CD4-positive, alpha-beta memory T cell (primary cell): ENCODE measurements at regions not wholly inside any gene's neighbourhood (a gene's known extent, or its start where the extent isn't known, plus 50 kb on each side); places are given as distances from the start of the nearest gene placed in this dataset.

Experiments used
- CTCF ChIA-PET: fragments of 350-600 bp; sonication (Branson Sonifier 250); formaldehyde crosslinking; loops from one replicate; lab custom pipeline; 2021; ENCODE audit warnings: inconsistent platforms; ENCODE audit not compliant: partially characterized antibody; lab: Charles Lee
- POLR2A ChIA-PET: fragments of 350-600 bp; sonication (Branson Sonifier 250); formaldehyde crosslinking; loops from one replicate; lab custom pipeline; 2021; ENCODE audit not compliant: partially characterized antibody; lab: Charles Lee
- DNase-seq, 5 donors: peaks; one replicate each; pipeline versions ENCODE4 v3.0.0 to v3.0.0-alpha.2; 2020 to 2022; ENCODE audit warnings: mixed read lengths in 1 of 5
- H3K27ac ChIP-seq: one replicate; pipeline ENCODE4 v1.7.0; 2013; ENCODE audit warnings: low read depth, low read length
- H3K27me3 ChIP-seq: 2 replicates; pipeline ENCODE4 v1.7.0; 2013; ENCODE audit warnings: mild to moderate bottlenecking, low read length, moderate library complexity; ENCODE audit not compliant: insufficient read depth
- H3K36me3 ChIP-seq: 2 replicates; pipeline ENCODE4 v1.7.0; 2013; ENCODE audit warnings: mild to moderate bottlenecking, low read length, moderate library complexity; ENCODE audit not compliant: insufficient read depth
- H3K4me1 ChIP-seq: 2 replicates; pipeline ENCODE4 v1.7.0; 2013; ENCODE audit warnings: mild to moderate bottlenecking, low read length, moderate library complexity; ENCODE audit not compliant: insufficient read depth
- H3K4me3 ChIP-seq, 2 donors: one replicate each; pipeline ENCODE4 v1.7.0; 2013; ENCODE audit warnings: low read length in 2 of 2, mild to moderate bottlenecking in 1 of 2
- H3K9me3 ChIP-seq, 2 donors: one replicate each; pipeline ENCODE4 v1.7.0; 2013; ENCODE audit warnings: low read length in 2 of 2, control low read depth in 1 of 2; ENCODE audit not compliant: control insufficient read depth in 1 of 2
- H3K27ac Mint-ChIP-seq, 7 donors: one replicate each; pipeline ENCODE4 v1.8.0; 2020 to 2021; ENCODE audit warnings: mixed read lengths in 7 of 7, mild to moderate bottlenecking in 6 of 7, inconsistent platforms in 3 of 7, moderate library complexity in 3 of 7
- H3K27me3 Mint-ChIP-seq, 2 donors: one replicate each; pipeline ENCODE4 v1.8.0; 2020 to 2021; ENCODE audit warnings: mixed read lengths in 2 of 2
- H3K36me3 Mint-ChIP-seq, 2 donors: one replicate each; pipeline ENCODE4 v1.8.0; 2020 to 2021; ENCODE audit warnings: mixed read lengths in 2 of 2, inconsistent platforms in 1 of 2, mild to moderate bottlenecking in 1 of 2
- H3K4me1 Mint-ChIP-seq, 4 donors: one replicate each; pipeline ENCODE4 v1.8.0; 2020 to 2021; ENCODE audit warnings: mixed read lengths in 4 of 4, mild to moderate bottlenecking in 1 of 4
- H3K4me3 Mint-ChIP-seq, 8 donors: one replicate each; pipeline ENCODE4 v1.8.0; 2020 to 2021; ENCODE audit warnings: mixed read lengths in 8 of 8, mild to moderate bottlenecking in 7 of 8, moderate library complexity in 6 of 8, inconsistent platforms in 3 of 8
- H3K9me3 Mint-ChIP-seq, 8 donors: one replicate each; pipeline ENCODE4 v1.8.0; 2020 to 2021; ENCODE audit warnings: mixed read lengths in 8 of 8, mild to moderate bottlenecking in 5 of 8, inconsistent platforms in 3 of 8, moderate library complexity in 1 of 8
- intact Hi-C: fragments of 100-400 bp; cut with micrococcal nuclease; formaldehyde crosslinking; loops from one replicate; pipeline ENCODE4 v1.15.1; 2023

DNA sequence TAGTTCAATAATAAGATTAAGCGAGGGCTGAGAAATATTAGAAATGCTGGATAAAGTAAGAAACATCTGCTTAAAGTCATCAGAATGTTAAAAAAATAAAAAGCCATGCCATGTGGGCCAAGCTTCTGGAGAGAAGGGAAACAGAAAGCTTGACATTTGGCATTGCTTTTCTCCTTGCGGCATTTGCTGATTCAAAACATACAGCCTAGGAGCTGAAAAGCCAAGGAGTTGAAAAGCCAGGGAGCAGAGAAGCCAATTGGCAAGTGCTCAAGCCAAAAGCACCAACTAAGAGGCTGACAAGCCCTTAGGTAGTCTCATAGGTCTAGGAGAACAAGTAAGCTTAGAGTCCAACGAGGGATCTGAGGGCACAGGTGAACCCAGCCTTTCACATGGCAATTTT is 754.3 kb downstream of the TLE4 start:
- H3K9me3 Mint-ChIP-seq: peaks cover 0 to 6% (median 2%) of the 10 kb centered on the region in 8 donors
- no peak overlapping the region for H3K4me3 Mint-ChIP-seq
- no peak for DNase-seq
- H3K27ac Mint-ChIP-seq: no peak overlapping the region
- POLR2A ChIA-PET: no interaction called here
- intact Hi-C loops: no loop called here
- Histone ChIP-seq H3K27ac (no peak overlapping the region), H3K4me3 (no peak overlapping the region), H3K36me3 (no peaks in the 10 kb centered on the region), H3K9me3 (no peaks in the 10 kb centered on the region), H3K4me1 (no peaks in the 10 kb centered on the region), H3K27me3 (no peaks in the 10 kb centered on the region)
- no peaks in the 10 kb centered on the region for H3K4me1 Mint-ChIP-seq
- H3K27me3 Mint-ChIP-seq: no peaks in the 10 kb centered on the region
- CTCF ChIA-PET: no interaction called here
- H3K36me3 Mint-ChIP-seq: no peaks in the 10 kb centered on the region

DNA sequence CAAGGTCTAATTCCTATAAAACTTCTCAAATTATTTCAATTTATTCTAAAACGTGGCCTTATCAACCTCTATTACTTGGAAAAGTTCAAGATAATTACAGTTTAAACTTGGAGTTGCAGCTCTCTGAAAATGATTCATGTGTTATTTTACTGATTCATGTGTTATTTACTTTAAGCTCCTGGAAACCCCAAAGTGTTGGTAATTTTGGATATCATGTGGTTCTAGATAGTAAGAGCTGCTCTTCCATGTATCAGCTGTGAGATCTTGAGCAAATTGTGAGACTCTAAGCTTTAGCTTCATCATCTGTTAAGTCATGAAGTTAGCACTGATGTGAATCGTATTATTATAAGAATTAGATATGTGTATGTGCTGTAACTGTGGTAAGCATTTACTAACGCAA is 749.2 kb downstream of the TLE4 start:
- POLR2A ChIA-PET: no interaction called here

DNA sequence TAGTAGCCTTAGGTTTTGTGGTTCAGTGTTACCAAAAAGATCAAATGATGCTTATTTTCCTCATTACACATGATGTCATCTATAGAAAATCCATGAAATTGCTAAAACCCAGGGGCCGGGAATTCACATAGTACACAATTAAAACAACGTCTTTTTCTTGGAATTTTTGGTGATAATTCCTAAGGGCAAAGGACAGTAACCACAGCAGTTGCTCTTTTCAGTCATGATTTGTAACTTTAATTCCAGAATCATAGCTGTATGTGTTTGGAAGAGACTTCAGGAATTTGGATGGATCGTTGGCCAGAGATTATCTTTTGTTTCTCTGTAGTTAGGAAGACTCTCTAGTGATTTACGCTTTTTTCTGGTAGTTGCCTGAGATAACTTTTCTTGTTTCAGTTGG is 748.7 kb downstream of the TLE4 start:
- no peaks in the 10 kb centered on the region for H3K27me3 Mint-ChIP-seq
- H3K36me3 Mint-ChIP-seq: no peaks in the 10 kb centered on the region
- no peak overlapping the region for H3K4me3 Mint-ChIP-seq
- intact Hi-C loops: no loop called here
- Histone ChIP-seq H3K27ac (no peak overlapping the region), H3K9me3 (no peaks in the 10 kb centered on the region), H3K4me1 (no peaks in the 10 kb centered on the region), H3K27me3 (no peaks in the 10 kb centered on the region), H3K36me3 (no peaks in the 10 kb centered on the region), H3K4me3 (no peak overlapping the region)
- CTCF ChIA-PET: no interaction called here
- POLR2A ChIA-PET: no interaction called here
- H3K4me1 Mint-ChIP-seq: no peaks in the 10 kb centered on the region
- H3K9me3 Mint-ChIP-seq: peaks cover 0 to 3% (median 0%) of the 10 kb centered on the region in 8 donors
- DNase-seq: no peak
- no peak overlapping the region for H3K27ac Mint-ChIP-seq

More for the DNA sequence above, 749.2 kb downstream of the TLE4 start:
- H3K4me1 ChIP-seq: no peaks in the 10 kb centered on the region
- Mint-ChIP-seq H3K27ac (no peak overlapping the region), H3K4me3 (no peak overlapping the region), H3K36me3 (no peaks in the 10 kb centered on the region), H3K9me3 (no peaks in the 10 kb centered on the region), H3K4me1 (no peaks in the 10 kb centered on the region), H3K27me3 (no peaks in the 10 kb centered on the region)
- intact Hi-C loops: no loop called here
- H3K4me3 ChIP-seq: no peak overlapping the region
- DNase-seq: no peak
- no peaks in the 10 kb centered on the region for H3K9me3 ChIP-seq
- no peak overlapping the region for H3K27ac ChIP-seq
- no peaks in the 10 kb centered on the region for H3K27me3 ChIP-seq
- H3K36me3 ChIP-seq: no peaks in the 10 kb centered on the region
- CTCF ChIA-PET: no interaction called here

DNA sequence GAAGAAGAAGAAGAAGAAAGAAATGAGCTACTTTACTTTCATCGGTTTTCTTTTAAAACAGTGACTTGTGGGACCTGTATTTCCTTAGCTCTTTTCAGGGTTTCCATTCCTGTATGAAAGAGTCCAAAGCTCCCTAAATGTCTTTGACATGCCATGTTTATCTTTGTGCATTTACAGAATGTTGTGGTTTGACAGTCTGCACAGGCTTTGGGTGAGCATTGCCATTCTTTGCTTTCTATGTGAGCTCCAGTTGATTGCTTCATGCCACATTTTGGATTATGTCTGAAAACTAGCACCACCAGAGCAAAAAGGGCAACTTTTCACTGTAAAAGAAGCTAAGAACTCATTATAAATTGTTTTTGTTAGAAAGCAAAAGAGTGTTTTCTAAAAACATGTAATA is 733.4 kb downstream of the TLE4 start:
- no peaks in the 10 kb centered on the region for H3K27me3 ChIP-seq
- H3K4me1 ChIP-seq: no peaks in the 10 kb centered on the region
- H3K9me3 ChIP-seq: no peaks in the 10 kb centered on the region
- POLR2A ChIA-PET: no interaction called here
- H3K4me3 ChIP-seq: no peak overlapping the region
- Mint-ChIP-seq H3K27me3 (no peaks in the 10 kb centered on the region), H3K4me1 (no peaks in the 10 kb centered on the region), H3K4me3 (no peak overlapping the region), H3K36me3 (no peaks in the 10 kb centered on the region), H3K27ac (no peak overlapping the region), H3K9me3 (peaks cover 0 to 6% (median 2%) of the 10 kb centered on the region in 8 donors)
- H3K36me3 ChIP-seq: no peaks in the 10 kb centered on the region
- CTCF ChIA-PET: no interaction called here
- DNase-seq: no peak
- no peak overlapping the region for H3K27ac ChIP-seq
- intact Hi-C loops: no loop called here

DNA sequence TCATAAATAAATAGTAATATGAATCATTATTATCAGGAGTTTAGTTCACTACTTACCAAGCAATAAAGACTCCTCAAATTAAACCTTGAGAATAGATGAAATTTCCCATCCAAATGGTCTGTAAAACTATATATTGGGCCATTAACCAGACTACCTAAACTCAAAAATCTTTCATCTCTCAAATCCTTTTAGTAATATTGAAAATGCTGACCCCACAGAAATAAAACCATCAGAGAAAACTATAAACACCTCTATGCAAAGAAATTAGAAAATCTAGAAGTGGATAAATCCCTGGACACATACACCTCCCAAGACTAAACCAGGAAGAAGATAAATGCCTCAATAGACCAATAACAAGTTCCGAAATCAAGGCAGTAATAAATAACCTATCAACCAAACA is 723.2 kb downstream of the TLE4 start:
- H3K4me3 ChIP-seq: no peak overlapping the region
- no peaks in the 10 kb centered on the region for H3K9me3 ChIP-seq
- no peaks in the 10 kb centered on the region for H3K27me3 ChIP-seq
- Mint-ChIP-seq H3K27me3 (no peaks in the 10 kb centered on the region), H3K27ac (no peak overlapping the region), H3K4me1 (no peaks in the 10 kb centered on the region), H3K36me3 (no peaks in the 10 kb centered on the region), H3K9me3 (peaks cover 0 to 13% (median 5%) of the 10 kb centered on the region in 8 donors), H3K4me3 (no peak overlapping the region)
- no peaks in the 10 kb centered on the region for H3K4me1 ChIP-seq
- H3K27ac ChIP-seq: no peak overlapping the region
- H3K36me3 ChIP-seq: no peaks in the 10 kb centered on the region
- POLR2A ChIA-PET: no interaction called here
- intact Hi-C loops: no loop called here
- DNase-seq: no peak
- CTCF ChIA-PET: no interaction called here

DNA sequence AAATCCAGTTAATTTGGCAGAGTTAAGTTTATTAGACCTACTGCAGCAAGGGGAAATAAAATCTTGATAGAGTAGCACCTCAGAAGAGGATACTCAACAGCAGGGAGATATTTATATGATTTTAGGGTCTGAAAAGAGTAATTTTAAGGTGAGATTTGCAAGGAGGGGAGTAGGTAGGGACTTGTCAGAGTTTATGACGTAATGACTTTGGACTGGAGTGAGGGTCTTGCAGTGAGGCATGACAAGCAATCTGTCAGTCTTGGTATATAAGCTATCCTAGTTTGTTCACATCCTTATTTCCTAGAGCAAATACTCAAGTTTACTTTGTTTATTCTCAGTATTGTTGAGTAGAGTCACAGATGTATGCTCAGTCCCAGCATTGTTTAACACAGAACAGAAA is 722.6 kb downstream of the TLE4 start:
- Mint-ChIP-seq H3K27ac (no peak overlapping the region), H3K4me1 (no peaks in the 10 kb centered on the region), H3K27me3 (no peaks in the 10 kb centered on the region), H3K36me3 (no peaks in the 10 kb centered on the region), H3K4me3 (no peak overlapping the region), H3K9me3 (peaks cover 0 to 13% (median 6%) of the 10 kb centered on the region in 8 donors)
- Histone ChIP-seq H3K9me3 (no peaks in the 10 kb centered on the region), H3K36me3 (no peaks in the 10 kb centered on the region), H3K4me3 (no peak overlapping the region), H3K27ac (no peak overlapping the region), H3K27me3 (no peaks in the 10 kb centered on the region), H3K4me1 (no peaks in the 10 kb centered on the region)
- ChIA-PET CTCF (no interaction called here), POLR2A (no interaction called here)
- DNase-seq: no peak
- intact Hi-C loops: no loop called here

DNA sequence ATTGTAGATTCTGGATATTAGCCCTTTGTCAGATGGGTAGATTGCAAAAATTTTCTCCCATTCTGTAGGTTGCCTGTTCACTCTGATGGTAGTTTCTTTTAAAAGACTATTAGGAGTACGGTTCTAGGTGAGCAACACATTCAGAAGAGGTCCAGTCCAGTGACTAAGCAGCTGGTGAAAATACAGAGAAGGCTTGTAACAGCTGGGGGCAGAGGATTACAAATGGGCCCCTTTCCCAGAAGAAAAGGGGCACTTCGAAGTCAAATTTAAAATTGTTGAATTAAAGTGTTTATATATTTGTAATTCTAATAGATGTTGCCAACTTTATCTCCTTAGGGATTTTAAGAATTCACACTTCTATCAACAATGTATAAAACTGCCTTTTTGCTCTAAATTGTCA is 720.5 kb downstream of the TLE4 start:
- Mint-ChIP-seq H3K4me1 (no peaks in the 10 kb centered on the region), H3K27me3 (no peaks in the 10 kb centered on the region), H3K36me3 (no peaks in the 10 kb centered on the region), H3K27ac (no peak overlapping the region), H3K9me3 (peaks cover 0 to 8% (median 5%) of the 10 kb centered on the region in 8 donors), H3K4me3 (no peak overlapping the region)
- DNase-seq: no peak
- ChIA-PET POLR2A (no interaction called here), CTCF (no interaction called here)
- Histone ChIP-seq H3K4me3 (no peak overlapping the region), H3K9me3 (no peaks in the 10 kb centered on the region), H3K4me1 (no peaks in the 10 kb centered on the region), H3K27ac (no peak overlapping the region), H3K36me3 (no peaks in the 10 kb centered on the region), H3K27me3 (no peaks in the 10 kb centered on the region)
- intact Hi-C loops: no loop called here

DNA sequence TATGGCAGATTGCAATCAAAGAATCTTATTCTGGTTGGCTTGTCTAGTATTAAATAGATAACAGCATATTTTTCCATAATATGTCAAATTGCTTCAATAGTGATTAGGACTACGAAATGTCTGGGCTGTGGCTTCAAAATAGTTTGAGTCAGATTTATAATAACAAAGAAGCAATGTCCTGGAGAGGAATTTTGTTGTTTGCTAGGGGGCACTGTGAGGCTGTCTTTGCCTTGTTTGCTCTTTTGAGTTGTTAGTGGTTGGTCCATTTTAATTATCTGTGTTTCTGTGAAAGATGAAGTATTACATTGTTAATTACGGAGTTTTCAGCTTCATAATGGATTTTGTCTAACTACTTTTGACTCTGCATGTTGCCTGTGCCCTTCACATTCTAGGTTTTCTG is 713.6 kb downstream of the TLE4 start:
- Mint-ChIP-seq H3K9me3 (peaks cover 0 to 4% (median under 1%) of the 10 kb centered on the region in 8 donors), H3K27me3 (no peaks in the 10 kb centered on the region), H3K36me3 (no peaks in the 10 kb centered on the region), H3K4me1 (no peaks in the 10 kb centered on the region), H3K4me3 (no peak overlapping the region), H3K27ac (no peak overlapping the region)
- Histone ChIP-seq H3K27ac (no peak overlapping the region), H3K36me3 (no peaks in the 10 kb centered on the region), H3K4me1 (no peaks in the 10 kb centered on the region), H3K9me3 (no peaks in the 10 kb centered on the region), H3K4me3 (no peak overlapping the region), H3K27me3 (no peaks in the 10 kb centered on the region)
- ChIA-PET CTCF (no interaction called here), POLR2A (no interaction called here)
- no peak for DNase-seq
- intact Hi-C loops: no loop called here
